ENCODE measurements at regions not wholly inside any gene's neighbourhood (a gene's known extent, or its start where the extent isn't known, plus 50 kb on each side); places are given as distances from the start of the nearest gene placed in this dataset.

DNA sequence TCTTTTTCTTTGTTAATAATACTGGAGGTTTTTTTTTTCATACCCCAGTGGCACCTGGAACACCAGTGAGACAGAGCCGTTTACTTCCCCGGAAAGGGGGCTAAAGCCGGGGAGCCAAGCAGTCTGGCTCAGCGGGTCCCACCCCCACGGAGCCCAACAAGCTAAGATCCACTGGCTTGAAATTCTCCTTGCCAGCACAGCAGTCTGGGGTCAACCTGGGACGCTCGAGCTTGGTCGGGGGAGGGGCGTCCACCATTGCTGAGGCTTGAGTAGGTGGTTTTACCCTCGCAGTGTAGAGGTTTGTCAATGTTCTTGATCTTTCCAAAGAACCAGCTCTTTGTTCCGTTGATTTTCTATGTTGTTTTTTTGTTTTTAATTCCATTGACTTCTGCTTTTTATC is 94.6 kb upstream of the DIAPH3 start:
- Histone ChIP-seq H3K9me3 (ENCODE audit: insufficient read depth, low read depth) (no peaks in the 10 kb centered on the region), H3K79me2 (ENCODE audit: low read depth) (no peaks in the 10 kb centered on the region), H3K4me3 (no peak overlapping the region), H3K9me2 (ENCODE audit: insufficient read depth) (no peaks in the 10 kb centered on the region), H2AFZ (no peak overlapping the region), H3K4me1 (replicated peaks; ENCODE audit: insufficient read depth) (no peaks in the 10 kb centered on the region), H3F3A (ENCODE audit: insufficient read depth, low read depth) (no peaks in the 10 kb centered on the region), H3K27me3 (ENCODE audit: insufficient read depth, low read depth) (no peaks in the 10 kb centered on the region), H3K4me2 (no peak overlapping the region), H3K36me3 (ENCODE audit: low read depth) (no peaks in the 10 kb centered on the region), H3K27ac (no peak overlapping the region), H4K20me1 (ENCODE audit: insufficient read depth) (no peaks in the 10 kb centered on the region)
- ChIA-PET POLR2A (ENCODE audit: unreplicated experiment) (no interaction called here), CTCF (no interaction called here)
- intact Hi-C loops (cut with micrococcal nuclease; ENCODE audit: unreplicated experiment) = no loop called here
- TF ChIP-seq, protein P1, sequence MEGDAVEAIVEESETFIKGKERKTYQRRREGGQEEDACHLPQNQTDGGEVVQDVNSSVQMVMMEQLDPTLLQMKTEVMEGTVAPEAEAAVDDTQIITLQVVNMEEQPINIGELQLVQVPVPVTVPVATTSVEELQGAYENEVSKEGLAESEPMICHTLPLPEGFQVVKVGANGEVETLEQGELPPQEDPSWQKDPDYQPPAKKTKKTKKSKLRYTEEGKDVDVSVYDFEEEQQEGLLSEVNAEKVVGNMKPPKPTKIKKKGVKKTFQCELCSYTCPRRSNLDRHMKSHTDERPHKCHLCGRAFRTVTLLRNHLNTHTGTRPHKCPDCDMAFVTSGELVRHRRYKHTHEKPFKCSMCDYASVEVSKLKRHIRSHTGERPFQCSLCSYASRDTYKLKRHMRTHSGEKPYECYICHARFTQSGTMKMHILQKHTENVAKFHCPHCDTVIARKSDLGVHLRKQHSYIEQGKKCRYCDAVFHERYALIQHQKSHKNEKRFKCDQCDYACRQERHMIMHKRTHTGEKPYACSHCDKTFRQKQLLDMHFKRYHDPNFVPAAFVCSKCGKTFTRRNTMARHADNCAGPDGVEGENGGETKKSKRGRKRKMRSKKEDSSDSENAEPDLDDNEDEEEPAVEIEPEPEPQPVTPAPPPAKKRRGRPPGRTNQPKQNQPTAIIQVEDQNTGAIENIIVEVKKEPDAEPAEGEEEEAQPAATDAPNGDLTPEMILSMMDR (conservative IDR thresholded peaks at IDR 0.05) = no peak
- BruUV-seq (replicated peaks) = no TSS peak
- DNase-seq = no peak

DNA sequence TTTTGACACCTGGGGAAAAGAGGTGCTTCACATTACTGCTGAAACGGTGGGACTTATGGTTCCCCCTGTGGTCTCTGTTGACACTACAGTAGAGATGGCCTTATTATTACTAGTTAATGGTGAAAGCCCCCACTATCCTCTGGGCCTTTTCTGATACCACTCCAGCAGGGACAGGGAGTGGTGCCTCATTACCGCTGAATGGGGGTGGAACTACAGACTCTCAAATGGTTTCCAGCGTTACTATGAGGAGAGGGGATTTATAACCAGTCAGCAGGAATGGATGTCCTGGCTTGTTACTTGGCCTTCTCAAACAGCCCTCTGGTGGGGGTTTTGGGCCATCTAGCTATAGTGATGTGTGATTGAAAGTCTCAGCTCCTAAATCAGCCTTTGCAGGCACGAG is 96.7 kb upstream of the DIAPH3 start:
- POLR2A ChIA-PET (ENCODE audit: unreplicated experiment) = no interaction called here
- H3K9me3 ChIP-seq (ENCODE audit: insufficient read depth, low read depth) = no peaks in the 10 kb centered on the region
- H2AFZ ChIP-seq = no peak overlapping the region
- no peaks in the 10 kb centered on the region for H3K9me2 ChIP-seq (ENCODE audit: insufficient read depth)
- intact Hi-C loops (cut with micrococcal nuclease; ENCODE audit: unreplicated experiment) = no loop called here
- TF ChIP-seq, protein P1 (conservative IDR thresholded peaks at IDR 0.05) = no peak; the same call in 1 of the 2 replicates
- no peak for TF ChIP-seq EZH2 (IDR thresholded peaks at IDR 0.05; ENCODE audit: low read depth)
- H4K20me1 ChIP-seq (ENCODE audit: insufficient read depth) = no peaks in the 10 kb centered on the region
- no peak overlapping the region for H3K4me3 ChIP-seq
- H3K4me2 ChIP-seq = no peak overlapping the region
- BruUV-seq (replicated peaks) = no TSS peak
- no peaks in the 10 kb centered on the region for H3K36me3 ChIP-seq (ENCODE audit: low read depth)
- no peak for DNase-seq
- H3K27me3 ChIP-seq (ENCODE audit: insufficient read depth, low read depth) = no peaks in the 10 kb centered on the region
- no peaks in the 10 kb centered on the region for H3K79me2 ChIP-seq (ENCODE audit: low read depth)
- H3F3A ChIP-seq (ENCODE audit: insufficient read depth, low read depth) = no peaks in the 10 kb centered on the region
- no peaks in the 10 kb centered on the region for H3K4me1 ChIP-seq (replicated peaks; ENCODE audit: insufficient read depth)
- no peak overlapping the region for H3K27ac ChIP-seq
- CTCF ChIA-PET = no interaction called here

DNA sequence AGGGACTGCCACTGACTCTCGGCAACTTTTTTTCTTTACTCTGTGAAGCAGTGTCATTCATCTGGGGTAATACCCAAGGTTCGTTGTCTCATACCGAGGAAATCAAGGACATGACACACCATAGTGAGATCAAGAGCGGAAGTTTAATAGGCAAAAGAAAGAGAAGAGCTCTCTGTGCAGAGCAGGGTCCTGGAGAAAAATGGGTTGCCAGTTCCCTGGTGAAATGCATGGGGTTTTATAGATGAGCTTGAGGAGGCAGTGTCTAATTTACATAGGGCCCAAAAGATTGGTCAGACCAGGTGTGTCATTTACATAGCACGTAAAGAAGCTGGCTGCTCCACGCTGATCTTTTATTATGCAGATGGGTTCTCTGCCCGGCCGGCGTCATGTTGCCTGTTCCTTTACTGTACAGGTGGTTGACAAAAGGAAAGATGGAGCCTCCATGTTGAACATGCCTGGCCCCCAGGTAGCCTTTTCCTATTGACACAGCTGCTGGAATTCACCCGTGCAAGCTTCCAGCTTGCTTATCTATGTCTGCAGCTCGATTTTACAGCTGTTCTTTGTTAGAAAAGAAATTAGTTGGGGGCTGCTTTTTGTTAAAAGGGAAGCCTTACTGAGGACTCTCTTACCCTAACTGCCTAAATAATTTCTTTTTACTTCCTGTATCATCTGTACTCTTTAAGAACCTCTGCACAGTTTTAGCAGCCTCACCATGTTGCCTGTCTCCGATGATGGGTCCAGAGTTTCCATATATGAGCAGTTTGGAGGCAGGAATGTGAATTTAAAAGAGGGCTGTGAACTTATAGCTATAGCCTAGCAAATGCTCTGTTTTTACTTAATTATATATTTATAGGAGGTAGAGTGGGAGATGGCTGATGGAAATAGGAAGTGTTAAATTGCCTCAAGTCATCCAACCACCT is 98.0 kb upstream of the DIAPH3 start:
- no peak for TF ChIP-seq EZH2 (IDR thresholded peaks at IDR 0.05; ENCODE audit: low read depth)
- TF ChIP-seq, protein P1 (conservative IDR thresholded peaks at IDR 0.05) = no peak
- Histone ChIP-seq H3K4me3 (no peak overlapping the region), H2AFZ (no peak overlapping the region), H3K4me1 (replicated peaks; ENCODE audit: insufficient read depth) (no peaks in the 10 kb centered on the region), H4K20me1 (ENCODE audit: insufficient read depth) (no peaks in the 10 kb centered on the region), H3K4me2 (no peak overlapping the region), H3K9me3 (ENCODE audit: insufficient read depth, low read depth) (no peaks in the 10 kb centered on the region), H3K27me3 (ENCODE audit: insufficient read depth, low read depth) (no peaks in the 10 kb centered on the region), H3F3A (ENCODE audit: insufficient read depth, low read depth) (no peaks in the 10 kb centered on the region), H3K9me2 (ENCODE audit: insufficient read depth) (no peaks in the 10 kb centered on the region), H3K27ac (no peak overlapping the region), H3K79me2 (ENCODE audit: low read depth) (no peaks in the 10 kb centered on the region), H3K36me3 (ENCODE audit: low read depth) (no peaks in the 10 kb centered on the region)
- intact Hi-C loops (cut with micrococcal nuclease; ENCODE audit: unreplicated experiment) = no loop called here
- CTCF ChIA-PET = no interaction called here
- no TSS peak for BruUV-seq (replicated peaks)
- no peak for DNase-seq
- POLR2A ChIA-PET (ENCODE audit: unreplicated experiment) = interaction anchor here (0.6 kb wide), 1 partner anchor 150 kb away, joined by 7 read pairs; no protein-coding TSS in a partner anchor

Data from PC-9 (cell line).